ENCODE measurements at regions not wholly inside any gene's neighbourhood (a gene's known extent, or its start where the extent isn't known, plus 50 kb on each side); places are given as distances from the start of the nearest gene placed in this dataset.

GRCh38 chr5:61641748-61642565 lies 309.9 kb downstream of the ZSWIM6 start:
- 86% methylated on average over 7 of the region's 7 CpGs; no CpG with 5 or more reads in 1 of the 2 experiments for WGBS, 2 experiments (ENCODE audit: extremely low coverage in 1 of 2, insufficient coverage in 1 of 2, insufficient read length in 1 of 2, insufficient replicate concordance in 2 of 2, low coverage in 1 of 2, low lambda C conversion rate in 2 of 2, missing lambda C conversion rate in 1 of 2)
- TF ChIP-seq SIN3A (conservative IDR thresholded peaks at IDR 0.05 in 1 of 2, IDR thresholded peaks at IDR 0.05 in 1 of 2; ENCODE audit: low read depth in 1 of 2, low read length in 2 of 2): no peak
- no peak for TF ChIP-seq POLR2A (IDR thresholded peaks at IDR 0.05; ENCODE audit: control extremely low read depth in 1 of 2, low read depth in 2 of 2, low read length in 2 of 2)
- TF ChIP-seq CEBPB (IDR thresholded peaks at IDR 0.05; ENCODE audit: low read depth, low read length): no peak
- TF ChIP-seq CHD1 (IDR thresholded peaks at IDR 0.05; ENCODE audit: low read depth, low read length): no peak
- peak; percentile 28 to 39 for TF ChIP-seq RAD21 (IDR thresholded peaks at IDR 0.05 in 1 of 2, conservative IDR thresholded peaks at IDR 0.05 in 1 of 2; ENCODE audit: low read depth in 2 of 2, low read length in 2 of 2)
- no peak for TF ChIP-seq KDM4A (IDR thresholded peaks at IDR 0.05; ENCODE audit: low read depth, low read length, severe bottlenecking)
- peak in 1 of 3 experiments; percentile 19; a peak in 1 of 4 replicates for TF ChIP-seq CTCF (IDR thresholded peaks at IDR 0.05; ENCODE audit: control extremely low read depth in 1 of 3, insufficient read depth in 1 of 3, low read depth in 1 of 3, low read length in 3 of 3)
- no peak for TF ChIP-seq GTF2F1 (IDR thresholded peaks at IDR 0.05; ENCODE audit: borderline replicate concordance, low read depth, low read length)

More at GRCh38 chr5:61641748-61642565, 309.9 kb downstream of the ZSWIM6 start:
- no peaks in the 10 kb centered on the region for H4K20me1 ChIP-seq (replicated peaks in 1 of 2; ENCODE audit: control insufficient read depth in 1 of 2, insufficient read depth in 2 of 2, low read length in 2 of 2)
- no peak overlapping the region for H4K5ac ChIP-seq (ENCODE audit: insufficient read length, low read depth, low read length)
- H3K14ac ChIP-seq (ENCODE audit: insufficient read length): no peak overlapping the region
- H3K9ac ChIP-seq (replicated peaks in 1 of 4; ENCODE audit: extremely low read depth in 1 of 4, low read depth in 3 of 4, low read length in 3 of 4): no peak overlapping the region
- CTCF ChIA-PET (ENCODE audit: partially characterized antibody): interaction anchor here (0.7 to 3.3 kb wide), 12 partner anchors 9 to 284 kb away, joined by 3 to 15 read pairs (median 4); no protein-coding TSS in a partner anchor
- no peak overlapping the region for H3K56ac ChIP-seq (replicated peaks; ENCODE audit: insufficient read length, low read depth, low read length)
- POLR2A ChIA-PET (ENCODE audit: partially characterized antibody): interaction anchor here (1.3 kb wide), 1 partner anchor 17 kb away, joined by 3 read pairs; no protein-coding TSS in a partner anchor
- no peak overlapping the region for H3K4me3 ChIP-seq (ENCODE audit: extremely low read depth in 1 of 4, insufficient read depth in 2 of 4, low read depth in 3 of 4, low read length in 4 of 4)
- H3K79me2 ChIP-seq (ENCODE audit: control insufficient read depth in 1 of 2, insufficient read depth in 2 of 2, low read length in 2 of 2): no peaks in the 10 kb centered on the region
- no peaks in the 10 kb centered on the region for H3K27me3 ChIP-seq (replicated peaks in 1 of 4; ENCODE audit: control insufficient read depth in 3 of 4, extremely low read depth in 1 of 4, insufficient read depth in 3 of 4, low read length in 3 of 4)
- DNase-seq (ENCODE audit: low read depth in 1 of 2, low spot score in 2 of 2) (no peak), FAIRE-seq (no peak)
- no peak overlapping the region for H3K18ac ChIP-seq (ENCODE audit: extremely low read depth, low read length)
- no peak overlapping the region for H2BK5ac ChIP-seq (ENCODE audit: low read depth, low read length)
- H4K91ac ChIP-seq (replicated peaks; ENCODE audit: insufficient read length, low read length): no peak overlapping the region
- no peaks in the 10 kb centered on the region for H3K9me3 ChIP-seq (ENCODE audit: insufficient read depth in 2 of 2, low read depth in 1 of 2, low read length in 1 of 2)
- 0 out of 2 replicates have a peak overlapping the region, but pooled peaks have one; percentile 24 for H2AK5ac ChIP-seq (ENCODE audit: low read depth, low read length)
- H3K4ac ChIP-seq (replicated peaks; ENCODE audit: insufficient read length, low read depth, low read length): no peak overlapping the region
- no peak overlapping the region for H4K8ac ChIP-seq (ENCODE audit: extremely low read depth, insufficient read depth, low read length)
- no peak overlapping the region for H2BK20ac ChIP-seq (ENCODE audit: low read length)
- no peak overlapping the region for H2BK12ac ChIP-seq (ENCODE audit: low read depth, low read length)
- peaks cover 0 to 5% (median under 1%) of the 10 kb centered on the region in 4 experiments; a peak in 1 of 7 replicates for H3K4me1 ChIP-seq (replicated peaks in 1 of 4; ENCODE audit: control insufficient read depth in 3 of 4, insufficient read depth in 4 of 4, low read length in 3 of 4)
- H2AFZ ChIP-seq (ENCODE audit: low read length): no peak overlapping the region
- no peaks in the 10 kb centered on the region for H3K79me1 ChIP-seq (ENCODE audit: low read depth, low read length)
- no peak overlapping the region for H2BK15ac ChIP-seq (ENCODE audit: low read length)
- H3K27ac ChIP-seq (ENCODE audit: low read depth, low read length): no peak overlapping the region
- no peaks in the 10 kb centered on the region for H3K23me2 ChIP-seq (ENCODE audit: low read depth, low read length)
- H2BK120ac ChIP-seq (replicated peaks; ENCODE audit: low read depth, low read length): no peak overlapping the region
- no peaks in the 10 kb centered on the region for H3K36me3 ChIP-seq (ENCODE audit: control insufficient read depth in 2 of 4, insufficient read depth in 4 of 4, low read length in 3 of 4)
- H3K23ac ChIP-seq (ENCODE audit: insufficient read length): no peak overlapping the region
- H3K4me2 ChIP-seq (ENCODE audit: insufficient read depth in 1 of 2, low read depth in 2 of 2, low read length in 2 of 2): no peak overlapping the region
